Nephron progenitor cell (in vitro differentiated cells): ENCODE measurements at regions not wholly inside any gene's neighbourhood (a gene's known extent, or its start where the extent isn't known, plus 50 kb on each side); places are given as distances from the start of the nearest gene placed in this dataset.

Source experiments
- DNase-seq: peaks from one replicate; pipeline ENCODE4 v3.0.0; 2021
- H3K27ac Mint-ChIP-seq: 2 replicates; pipeline ENCODE4 v1.8.0; 2021; ENCODE audit warnings: mild to moderate bottlenecking, moderate library complexity, mixed read lengths
- H3K27me3 Mint-ChIP-seq: 2 replicates; pipeline ENCODE4 v1.8.0; 2021; ENCODE audit warnings: mild to moderate bottlenecking, low read depth, mixed read lengths; ENCODE audit not compliant: poor library complexity
- H3K36me3 Mint-ChIP-seq: 2 replicates; pipeline ENCODE4 v1.8.0; 2021; ENCODE audit warnings: low read depth, mixed read lengths
- H3K4me1 Mint-ChIP-seq: 2 replicates; pipeline ENCODE4 v1.8.0; 2021; ENCODE audit warnings: mixed read lengths
- H3K4me3 Mint-ChIP-seq: 2 replicates; pipeline ENCODE4 v1.8.0; 2021; ENCODE audit warnings: mild to moderate bottlenecking, moderate library complexity, mixed read lengths
- H3K9me3 Mint-ChIP-seq: 2 replicates; pipeline ENCODE4 v1.8.0; 2021; ENCODE audit warnings: mild to moderate bottlenecking, moderate library complexity, mixed read lengths
- TF ChIP-seq, protein P1 (sequence below): fragments of 200-600 bp; sonication (generic); IDR thresholded peaks from 2 replicates; pipeline ENCODE4 v1.5.0; 2021; ENCODE audit warnings: antibody characterized with exemption

DNA sequence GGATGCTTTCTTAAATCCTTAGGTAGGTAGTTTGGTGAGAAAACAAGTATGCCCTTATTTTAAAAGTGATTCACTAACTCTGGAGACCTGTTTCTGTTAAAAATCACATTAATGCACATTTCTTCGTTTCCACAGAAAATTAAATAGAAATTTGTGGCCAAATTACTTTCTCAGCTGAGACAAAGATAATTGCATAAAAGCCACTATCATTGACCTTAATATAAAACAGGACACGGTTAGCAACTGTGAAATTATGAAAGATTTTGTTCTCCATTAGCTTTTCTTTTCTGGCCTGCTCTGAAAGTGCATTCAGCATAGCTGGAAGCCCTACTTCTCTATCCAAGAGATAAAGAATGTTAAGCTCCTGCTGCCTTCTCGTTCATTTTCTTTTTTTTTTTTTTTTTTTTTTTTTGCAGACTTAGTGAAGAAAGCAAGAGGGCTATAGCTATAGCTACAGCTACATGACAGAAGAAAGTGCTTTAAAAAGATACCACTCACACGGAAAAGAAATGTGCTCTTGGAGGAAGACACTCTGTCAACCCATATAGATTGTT lies 576.9 kb downstream of the OTOL1 start:
- Mint-ChIP-seq H3K9me3 (no peaks in the 10 kb centered on the region), H3K27ac (no peak overlapping the region), H3K27me3 (no peaks in the 10 kb centered on the region), H3K36me3 (no peaks in the 10 kb centered on the region), H3K4me3 (no peak overlapping the region), H3K4me1 (no peaks in the 10 kb centered on the region)
- TF ChIP-seq, protein P1, sequence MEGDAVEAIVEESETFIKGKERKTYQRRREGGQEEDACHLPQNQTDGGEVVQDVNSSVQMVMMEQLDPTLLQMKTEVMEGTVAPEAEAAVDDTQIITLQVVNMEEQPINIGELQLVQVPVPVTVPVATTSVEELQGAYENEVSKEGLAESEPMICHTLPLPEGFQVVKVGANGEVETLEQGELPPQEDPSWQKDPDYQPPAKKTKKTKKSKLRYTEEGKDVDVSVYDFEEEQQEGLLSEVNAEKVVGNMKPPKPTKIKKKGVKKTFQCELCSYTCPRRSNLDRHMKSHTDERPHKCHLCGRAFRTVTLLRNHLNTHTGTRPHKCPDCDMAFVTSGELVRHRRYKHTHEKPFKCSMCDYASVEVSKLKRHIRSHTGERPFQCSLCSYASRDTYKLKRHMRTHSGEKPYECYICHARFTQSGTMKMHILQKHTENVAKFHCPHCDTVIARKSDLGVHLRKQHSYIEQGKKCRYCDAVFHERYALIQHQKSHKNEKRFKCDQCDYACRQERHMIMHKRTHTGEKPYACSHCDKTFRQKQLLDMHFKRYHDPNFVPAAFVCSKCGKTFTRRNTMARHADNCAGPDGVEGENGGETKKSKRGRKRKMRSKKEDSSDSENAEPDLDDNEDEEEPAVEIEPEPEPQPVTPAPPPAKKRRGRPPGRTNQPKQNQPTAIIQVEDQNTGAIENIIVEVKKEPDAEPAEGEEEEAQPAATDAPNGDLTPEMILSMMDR: no peak
- no peak for DNase-seq

- H3K4me1 Mint-ChIP-seq: no peaks in the 10 kb centered on the region
- H3K27ac Mint-ChIP-seq: no peak overlapping the region
- H3K4me3 Mint-ChIP-seq: no peak overlapping the region
- TF ChIP-seq, protein P1: no peak
- no peak for DNase-seq
- H3K36me3 Mint-ChIP-seq: no peaks in the 10 kb centered on the region
- no peaks in the 10 kb centered on the region for H3K27me3 Mint-ChIP-seq
- no peaks in the 10 kb centered on the region for H3K9me3 Mint-ChIP-seq
Observed at GRCh38 chr3:162077108-162077507, 580.5 kb downstream of the OTOL1 start.

DNA sequence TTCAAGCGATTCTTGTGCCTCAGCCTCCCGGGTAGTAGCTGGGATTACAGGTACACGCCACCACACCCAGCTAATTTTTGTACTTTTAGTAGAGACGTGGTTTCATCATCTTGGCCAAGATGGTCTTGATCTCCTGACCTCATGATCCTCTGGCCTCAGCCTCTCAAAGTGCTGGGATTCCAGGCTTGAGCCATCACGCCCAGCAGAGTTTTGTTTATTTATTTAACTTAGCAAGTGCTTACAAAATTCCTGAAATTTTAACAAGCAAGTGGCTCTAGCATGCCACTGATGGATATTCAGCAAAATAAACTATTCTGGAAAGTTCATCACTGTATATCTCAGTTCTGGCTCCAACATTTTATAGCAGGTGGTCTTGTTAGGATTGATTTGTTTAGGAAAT lies 585.9 kb downstream of the OTOL1 start:
- H3K4me3 Mint-ChIP-seq: no peak overlapping the region
- H3K9me3 Mint-ChIP-seq: no peaks in the 10 kb centered on the region
- no peak for DNase-seq
- TF ChIP-seq, protein P1: no peak
- H3K27me3 Mint-ChIP-seq: peaks cover 3% of the 10 kb centered on the region
- no peaks in the 10 kb centered on the region for H3K4me1 Mint-ChIP-seq
- no peak overlapping the region for H3K27ac Mint-ChIP-seq
- H3K36me3 Mint-ChIP-seq: no peaks in the 10 kb centered on the region

- H3K36me3 Mint-ChIP-seq: no peaks in the 10 kb centered on the region
- peaks cover 1% of the 10 kb centered on the region for H3K27me3 Mint-ChIP-seq
- no peak for DNase-seq
- H3K9me3 Mint-ChIP-seq: no peaks in the 10 kb centered on the region
- H3K4me1 Mint-ChIP-seq: no peaks in the 10 kb centered on the region
- H3K27ac Mint-ChIP-seq: no peak overlapping the region
- no peak overlapping the region for H3K4me3 Mint-ChIP-seq
- TF ChIP-seq, protein P1: no peak
Observed at GRCh38 chr3:162087361-162087760, 590.8 kb downstream of the OTOL1 start.

DNA sequence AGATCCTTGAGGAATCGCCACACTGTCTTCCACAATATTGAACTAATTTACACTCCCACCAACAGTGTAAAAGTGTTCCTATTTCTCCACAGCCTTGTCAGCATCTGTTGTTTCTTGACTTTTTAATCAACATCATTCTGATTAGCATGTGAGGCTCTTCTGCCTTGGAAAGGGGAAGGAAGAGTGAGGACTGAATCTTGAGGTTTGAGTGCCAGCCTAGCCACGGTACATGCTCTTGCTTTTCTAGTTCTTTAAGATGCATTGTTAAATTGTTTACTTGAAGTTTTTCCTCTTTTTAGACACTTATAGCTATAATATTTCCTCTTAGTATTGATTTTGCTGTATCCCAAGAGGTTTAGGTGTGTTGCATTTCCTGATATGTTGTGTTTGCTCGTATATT lies 596.1 kb downstream of the OTOL1 start:
- no peaks in the 10 kb centered on the region for H3K36me3 Mint-ChIP-seq
- DNase-seq: no peak
- H3K9me3 Mint-ChIP-seq: no peaks in the 10 kb centered on the region
- TF ChIP-seq, protein P1: no peak
- H3K27me3 Mint-ChIP-seq: peaks cover 3% of the 10 kb centered on the region
- H3K4me3 Mint-ChIP-seq: no peak overlapping the region
- no peaks in the 10 kb centered on the region for H3K4me1 Mint-ChIP-seq
- H3K27ac Mint-ChIP-seq: no peak overlapping the region

DNA sequence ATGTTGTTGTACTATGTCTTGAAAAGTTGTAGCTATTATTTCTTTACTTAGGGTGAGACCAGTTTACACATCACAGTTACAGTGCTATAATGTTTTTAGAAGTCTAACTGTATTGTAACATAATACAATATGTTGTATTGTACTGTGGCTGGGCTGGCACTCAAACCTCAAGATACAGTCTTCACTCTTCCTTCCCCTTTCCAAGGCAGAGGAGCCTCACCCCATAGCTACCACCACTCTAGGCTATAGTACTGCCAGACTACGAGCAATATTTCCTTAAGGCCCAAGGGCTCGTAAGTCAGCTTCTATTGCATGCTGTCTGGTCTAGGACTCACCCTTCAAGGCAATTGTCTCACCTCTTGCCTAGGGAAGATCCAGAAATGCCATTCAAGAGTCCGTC lies 597.7 kb downstream of the OTOL1 start:
- no peak overlapping the region for H3K27ac Mint-ChIP-seq
- H3K36me3 Mint-ChIP-seq: no peaks in the 10 kb centered on the region
- no peaks in the 10 kb centered on the region for H3K9me3 Mint-ChIP-seq
- TF ChIP-seq, protein P1: no peak
- H3K4me3 Mint-ChIP-seq: no peak overlapping the region
- H3K27me3 Mint-ChIP-seq: peaks cover 3% of the 10 kb centered on the region
- H3K4me1 Mint-ChIP-seq: no peaks in the 10 kb centered on the region
- no peak for DNase-seq
